ENCODE measurements at regions not wholly inside any gene's neighbourhood (a gene's known extent, or its start where the extent isn't known, plus 50 kb on each side); places are given as distances from the start of the nearest gene placed in this dataset.

DNA sequence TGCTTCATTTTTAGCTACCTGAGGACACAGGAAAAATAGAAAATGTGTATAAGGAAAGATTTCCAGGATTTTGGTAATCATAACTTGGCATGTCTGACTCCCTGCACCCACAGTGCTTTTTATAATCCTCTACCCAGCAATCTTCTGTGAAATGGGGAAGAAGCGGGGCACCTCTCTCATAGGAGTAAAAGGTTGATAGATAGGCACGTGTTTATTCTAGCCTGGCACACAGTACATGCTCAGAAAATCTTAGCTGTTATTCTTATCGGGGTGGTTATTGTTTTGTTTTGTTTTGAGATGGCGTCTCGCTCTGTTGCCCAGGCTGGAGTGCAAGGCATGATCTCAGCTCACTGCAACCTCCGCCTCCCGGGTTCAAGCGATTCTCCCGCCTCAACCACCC lies 87.7 kb upstream of the SALL4 start:
- Histone ChIP-seq H2BK15ac (ENCODE audit: low read length) (no peak overlapping the region), H2BK12ac (ENCODE audit: low read depth, low read length) (no peak overlapping the region), H2BK5ac (ENCODE audit: low read depth, low read length) (peak overlapping the region; percentile 45; the same call in 1 of the 2 replicates), H3K4ac (replicated peaks; ENCODE audit: insufficient read length, low read depth, low read length) (peak overlapping the region; percentile 53), H2AFZ (ENCODE audit: low read length) (no peak overlapping the region), H3K27ac (ENCODE audit: low read depth, low read length) (no peak overlapping the region), H3K14ac (ENCODE audit: insufficient read length) (no peak overlapping the region), H3K9me3 (ENCODE audit: insufficient read depth in 2 of 2, low read depth in 1 of 2, low read length in 1 of 2) (no peaks in the 10 kb centered on the region), H2BK20ac (ENCODE audit: low read length) (peak overlapping the region; percentile 51; the same call in 1 of the 2 replicates), H3K4me2 (ENCODE audit: insufficient read depth in 1 of 2, low read depth in 2 of 2, low read length in 2 of 2) (peak overlapping the region; percentile 45 to 57; a peak in 1 of 4 replicates), H2AK5ac (ENCODE audit: low read depth, low read length) (no peak overlapping the region), H3K18ac (ENCODE audit: extremely low read depth, low read length) (no peak overlapping the region), H3K4me1 (replicated peaks in 1 of 4; ENCODE audit: control insufficient read depth in 3 of 4, insufficient read depth in 4 of 4, low read length in 3 of 4) (peaks cover 12 to 21% (median 18%) of the 10 kb centered on the region in 4 experiments), H3K23me2 (ENCODE audit: low read depth, low read length) (peaks cover 1% of the 10 kb centered on the region; the same call in 1 of the 2 replicates), H3K27me3 (replicated peaks in 1 of 4; ENCODE audit: control insufficient read depth in 3 of 4, extremely low read depth in 1 of 4, insufficient read depth in 3 of 4, low read length in 3 of 4) (no peaks in the 10 kb centered on the region), H4K5ac (ENCODE audit: insufficient read length, low read depth, low read length) (peak overlapping the region; percentile 54), H3K79me1 (ENCODE audit: low read depth, low read length) (no peaks in the 10 kb centered on the region), H3K56ac (replicated peaks; ENCODE audit: insufficient read length, low read depth, low read length) (no peak overlapping the region), H3K23ac (ENCODE audit: insufficient read length) (no peak overlapping the region), H3K36me3 (ENCODE audit: control insufficient read depth in 2 of 4, insufficient read depth in 4 of 4, low read length in 3 of 4) (no peaks in the 10 kb centered on the region), H4K20me1 (replicated peaks in 1 of 2; ENCODE audit: control insufficient read depth in 1 of 2, insufficient read depth in 2 of 2, low read length in 2 of 2) (no peaks in the 10 kb centered on the region), H3K9ac (replicated peaks in 1 of 4; ENCODE audit: extremely low read depth in 1 of 4, low read depth in 3 of 4, low read length in 3 of 4) (no peak overlapping the region), H2BK120ac (replicated peaks; ENCODE audit: low read depth, low read length) (peak overlapping the region; percentile 93), H3K79me2 (ENCODE audit: control insufficient read depth in 1 of 2, insufficient read depth in 2 of 2, low read length in 2 of 2) (no peaks in the 10 kb centered on the region), H4K8ac (ENCODE audit: extremely low read depth, insufficient read depth, low read length) (no peak overlapping the region), H4K91ac (replicated peaks; ENCODE audit: insufficient read length, low read length) (peak overlapping the region; percentile 82), H3K4me3 (ENCODE audit: extremely low read depth in 1 of 4, insufficient read depth in 2 of 4, low read depth in 3 of 4, low read length in 4 of 4) (peak overlapping the region in 1 of 4 experiments; percentile 37; a peak in 1 of 8 replicates)
- FAIRE-seq: no peak
- 81% methylated on average over 9 of the region's 9 CpGs; no CpG with 5 or more reads in 1 of the 2 experiments for WGBS, 2 experiments (ENCODE audit: extremely low coverage in 1 of 2, insufficient coverage in 1 of 2, insufficient read length in 1 of 2, insufficient replicate concordance in 2 of 2, low coverage in 1 of 2, low lambda C conversion rate in 2 of 2, missing lambda C conversion rate in 1 of 2)
- TF ChIP-seq CBX8 (IDR thresholded peaks at IDR 0.05; ENCODE audit: borderline replicate concordance, low read depth, low read length): no peak
- TF ChIP-seq, protein P1, sequence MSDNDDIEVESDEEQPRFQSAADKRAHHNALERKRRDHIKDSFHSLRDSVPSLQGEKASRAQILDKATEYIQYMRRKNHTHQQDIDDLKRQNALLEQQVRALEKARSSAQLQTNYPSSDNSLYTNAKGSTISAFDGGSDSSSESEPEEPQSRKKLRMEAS (IDR thresholded peaks at IDR 0.05): no peak
- no peak for TF ChIP-seq SUZ12 (IDR thresholded peaks at IDR 0.05; ENCODE audit: low read length)
- TF ChIP-seq, protein P2, sequence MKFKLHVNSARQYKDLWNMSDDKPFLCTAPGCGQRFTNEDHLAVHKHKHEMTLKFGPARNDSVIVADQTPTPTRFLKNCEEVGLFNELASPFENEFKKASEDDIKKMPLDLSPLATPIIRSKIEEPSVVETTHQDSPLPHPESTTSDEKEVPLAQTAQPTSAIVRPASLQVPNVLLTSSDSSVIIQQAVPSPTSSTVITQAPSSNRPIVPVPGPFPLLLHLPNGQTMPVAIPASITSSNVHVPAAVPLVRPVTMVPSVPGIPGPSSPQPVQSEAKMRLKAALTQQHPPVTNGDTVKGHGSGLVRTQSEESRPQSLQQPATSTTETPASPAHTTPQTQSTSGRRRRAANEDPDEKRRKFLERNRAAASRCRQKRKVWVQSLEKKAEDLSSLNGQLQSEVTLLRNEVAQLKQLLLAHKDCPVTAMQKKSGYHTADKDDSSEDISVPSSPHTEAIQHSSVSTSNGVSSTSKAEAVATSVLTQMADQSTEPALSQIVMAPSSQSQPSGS (IDR thresholded peaks at IDR 0.05; ENCODE audit: low read length): no peak
- TF ChIP-seq KDM5A (IDR thresholded peaks at IDR 0.05; ENCODE audit: low read length): no peak
- TF ChIP-seq GABPA (IDR thresholded peaks at IDR 0.05; ENCODE audit: borderline replicate concordance, insufficient read depth, low read length): no peak
- no peak for TF ChIP-seq KDM4A (IDR thresholded peaks at IDR 0.05; ENCODE audit: low read depth, low read length, severe bottlenecking)
- TF ChIP-seq TCF12 (IDR thresholded peaks at IDR 0.05; ENCODE audit: low read depth, low read length): no peak
- no peak for TF ChIP-seq CEBPB (IDR thresholded peaks at IDR 0.05; ENCODE audit: low read depth, low read length)
- TF ChIP-seq GTF2F1 (IDR thresholded peaks at IDR 0.05; ENCODE audit: borderline replicate concordance, low read depth, low read length): no peak
- ChIA-PET CTCF (ENCODE audit: partially characterized antibody) (interaction anchor here (0.6 to 1.8 kb wide), 9 partner anchors 9 to 158 kb away, joined by 3 to 6 read pairs (median 4); no protein-coding TSS in a partner anchor), POLR2A (ENCODE audit: partially characterized antibody) (interaction anchor here (0.6 to 1.8 kb wide), 8 partner anchors 9 to 102 kb away, joined by 3 to 6 read pairs (median 3); no protein-coding TSS in a partner anchor)
- DNase-seq (ENCODE audit: low read depth in 1 of 2, low spot score in 2 of 2): no peak

Measured in H1 (cell line).